GM23338 (cell line): ENCODE measurements at regions not wholly inside any gene's neighbourhood (a gene's known extent, or its start where the extent isn't known, plus 50 kb on each side); places are given as distances from the start of the nearest gene placed in this dataset.

ENCODE experiments used
- ATAC-seq: fragments of 200-7000 bp; cut with Tn5 transposase; 3 replicates; pipeline ENCODE4 v1.9.1; 2020
- DNase-seq: peaks from one replicate; pipeline ENCODE4 v3.0.0-alpha.2; 2015; ENCODE audit warnings: low spot score
- H2AFZ ChIP-seq: fragments of 200-600 bp; sonication (generic); 2 replicates; pipeline ENCODE4 v1.8.0; 2016; ENCODE audit warnings: antibody characterized with exemption, mild to moderate bottlenecking, moderate library complexity
- H3F3A ChIP-seq: fragments of 200-600 bp; sonication (generic); replicated peaks from 2 replicates; pipeline ENCODE4 v1.8.0; 2017; ENCODE audit warnings: antibody characterized with exemption, mixed run types, low read depth
- H3K27ac ChIP-seq: fragments of 200-600 bp; sonication (generic); 2 replicates; pipeline ENCODE4 v1.6.1; 2016; ENCODE audit warnings: low read depth
- H3K27me3 ChIP-seq: fragments of 200-600 bp; sonication (generic); 2 replicates; pipeline ENCODE4 v1.8.0; 2016; ENCODE audit warnings: mild to moderate bottlenecking, mixed run types, moderate library complexity; ENCODE audit not compliant: insufficient read depth
- H3K36me3 ChIP-seq: fragments of 200-600 bp; sonication (generic); 2 replicates; pipeline ENCODE4 v1.8.0; 2016; ENCODE audit warnings: mild to moderate bottlenecking; ENCODE audit not compliant: insufficient read depth
- H3K4me1 ChIP-seq: fragments of 200-600 bp; sonication (generic); 2 replicates; pipeline ENCODE4 v1.8.0; 2016; ENCODE audit warnings: mild to moderate bottlenecking, moderate library complexity; ENCODE audit not compliant: insufficient read depth
- H3K4me2 ChIP-seq: fragments of 200-600 bp; sonication (generic); 2 replicates; pipeline ENCODE4 v1.7.1; 2017; ENCODE audit warnings: mixed run types
- H3K4me3 ChIP-seq: fragments of 200-600 bp; sonication (generic); 2 replicates; pipeline ENCODE4 v1.6.1; 2016; ENCODE audit warnings: mixed run types
- H3K79me2 ChIP-seq: fragments of 200-600 bp; sonication (generic); replicated peaks from 2 replicates; pipeline ENCODE4 v1.8.0; 2017; ENCODE audit warnings: mild to moderate bottlenecking; ENCODE audit not compliant: insufficient read depth
- H3K9me2 ChIP-seq: fragments of 200-600 bp; sonication (generic); 2 replicates; pipeline ENCODE4 v1.8.0; 2017; ENCODE audit not compliant: insufficient read depth
- H4K20me1 ChIP-seq: fragments of 200-600 bp; sonication (generic); replicated peaks from 2 replicates; pipeline ENCODE4 v1.8.0; 2017; ENCODE audit warnings: mild to moderate bottlenecking; ENCODE audit not compliant: insufficient read depth
- H3K27ac Mint-ChIP-seq: 2 replicates; pipeline ENCODE4 v1.8.0; 2020; ENCODE audit warnings: inconsistent platforms, mild to moderate bottlenecking, moderate library complexity, mixed read lengths
- H3K27me3 Mint-ChIP-seq: 3 replicates; pipeline ENCODE4 v1.8.0; 2022; ENCODE audit warnings: low read depth, mild to moderate bottlenecking, moderate library complexity, mixed read lengths, inconsistent platforms; ENCODE audit not compliant: insufficient read depth, poor library complexity
- H3K36me3 Mint-ChIP-seq: 3 replicates; pipeline ENCODE4 v1.8.0; 2021; ENCODE audit warnings: low read depth, mild to moderate bottlenecking, inconsistent platforms, moderate library complexity, mixed read lengths
- H3K4me1 Mint-ChIP-seq: 3 replicates; pipeline ENCODE4 v1.8.0; 2020; ENCODE audit warnings: mild to moderate bottlenecking, inconsistent platforms, mixed read lengths
- H3K4me3 Mint-ChIP-seq: 3 replicates; pipeline ENCODE4 v1.8.0; 2021; ENCODE audit warnings: moderate library complexity, mild to moderate bottlenecking, inconsistent platforms, mixed read lengths
- H3K9me3 Mint-ChIP-seq: 3 replicates; pipeline ENCODE4 v1.8.0; 2020; ENCODE audit warnings: moderate library complexity, mild to moderate bottlenecking, inconsistent platforms, mixed read lengths
- CREB1 ChIP-seq: fragments of 250-450 bp; sonication (Bioruptor Pico); IDR thresholded peaks from 2 replicates; pipeline ENCODE4 v1.5.0; 2020; ENCODE audit warnings: low read depth, mild to moderate bottlenecking, moderate library complexity
- CTCF ChIP-seq, 2 experiments: fragments of 200-600 bp in 1 of 2; sonication (generic) in 1 of 2; conservative IDR thresholded peaks; 2 replicates each; pipeline versions ENCODE4 v1.5.1 to v1.6.1; 2016 to 2017; ENCODE audit warnings: antibody characterized with exemption in 2 of 2, low read depth in 2 of 2, mild to moderate bottlenecking in 2 of 2, moderate library complexity in 1 of 2
- EZH2 ChIP-seq: fragments of 200-600 bp; sonication (generic); IDR thresholded peaks from one replicate; pipeline ENCODE4 v1.8.0; 2017; ENCODE audit warnings: antibody characterized with exemption, mild to moderate bottlenecking, low read depth; ENCODE audit not compliant: unreplicated experiment
- NANOG ChIP-seq: IDR thresholded peaks from 2 replicates; pipeline ENCODE4 v1.6.1; 2016; ENCODE audit warnings: antibody characterized with exemption, borderline replicate concordance
- POLR2AphosphoS5 ChIP-seq: IDR thresholded peaks from 2 replicates; pipeline ENCODE4 v1.6.1; 2016; ENCODE audit warnings: antibody characterized with exemption, low read depth
- REST ChIP-seq: IDR thresholded peaks from one replicate; pipeline ENCODE4 v1.6.1; 2018; ENCODE audit warnings: antibody characterized with exemption; ENCODE audit not compliant: unreplicated experiment
- STAT1 ChIP-seq: IDR thresholded peaks from one replicate; pipeline ENCODE4 v1.6.1; 2016; ENCODE audit warnings: antibody characterized with exemption; ENCODE audit not compliant: unreplicated experiment
- ZNF114 ChIP-seq: fragments of 250-450 bp; sonication (Bioruptor Pico); IDR thresholded peaks from 2 replicates; pipeline ENCODE4 v1.5.0; 2020; ENCODE audit warnings: mild to moderate bottlenecking, moderate library complexity
- TF ChIP-seq, protein P1 (sequence below): IDR thresholded peaks from 2 replicates; pipeline ENCODE4 v1.6.1; 2016; ENCODE audit warnings: antibody characterized with exemption

GRCh38 chr9:86795823-86796553 is 151.3 kb downstream of the GAS1 start:
- Histone ChIP-seq H3F3A (no peaks in the 10 kb centered on the region), H3K79me2 (no peaks in the 10 kb centered on the region), H3K4me3 (no peak overlapping the region), H3K36me3 (no peaks in the 10 kb centered on the region), H2AFZ (peak overlapping the region; percentile 21), H3K27me3 (no peaks in the 10 kb centered on the region), H3K4me1 (peaks cover 23% of the 10 kb centered on the region), H3K27ac (no peak overlapping the region), H4K20me1 (no peaks in the 10 kb centered on the region), H3K4me2 (peak overlapping the region; percentile 36; the same call in 1 of the 2 replicates), H3K9me2 (peaks cover 3% of the 10 kb centered on the region; the same call in 1 of the 2 replicates)
- DNase-seq (peak; percentile 64), ATAC-seq (peak; percentile 86)
- Mint-ChIP-seq H3K36me3 (no peaks in the 10 kb centered on the region), H3K4me3 (no peak overlapping the region), H3K27me3 (peaks cover 7% of the 10 kb centered on the region), H3K4me1 (peaks cover 30% of the 10 kb centered on the region), H3K27ac (no peak overlapping the region), H3K9me3 (no peaks in the 10 kb centered on the region)
- TF ChIP-seq CTCF (conservative IDR thresholded peaks at IDR 0.05; ENCODE audit: low read depth in 2 of 2): 0 out of 4 replicates have a peak, but pooled peaks of 1 of the 2 experiments have one; percentile 17
- TF ChIP-seq REST: no peak

DNA sequence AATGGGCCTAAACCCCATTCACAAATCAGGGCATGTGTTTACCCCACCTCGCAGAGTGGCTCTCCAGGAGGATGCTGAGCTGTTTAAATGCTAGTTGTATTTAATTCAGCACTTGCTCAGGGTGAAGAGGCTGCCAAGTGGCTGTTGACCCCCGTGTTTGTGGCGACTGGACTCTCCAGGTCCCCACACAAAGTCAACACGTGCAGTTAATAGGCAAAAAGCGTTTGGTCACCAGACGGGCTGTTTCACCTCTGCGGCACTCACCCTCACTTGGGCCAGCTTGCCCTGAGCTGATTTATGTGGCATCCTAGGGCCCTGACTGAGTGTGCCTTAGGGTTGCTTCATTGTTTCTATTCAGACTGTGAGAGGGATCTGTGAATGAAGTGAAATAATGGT is 152.3 kb downstream of the GAS1 start:
- H3K4me3 ChIP-seq: no peak overlapping the region
- no peaks in the 10 kb centered on the region for H3K27me3 ChIP-seq
- Mint-ChIP-seq H3K27ac (no peak overlapping the region), H3K9me3 (no peaks in the 10 kb centered on the region), H3K27me3 (peaks cover 7% of the 10 kb centered on the region), H3K36me3 (no peaks in the 10 kb centered on the region), H3K4me3 (no peak overlapping the region), H3K4me1 (peaks cover 27% of the 10 kb centered on the region)
- H3F3A ChIP-seq: no peaks in the 10 kb centered on the region
- no peaks in the 10 kb centered on the region for H4K20me1 ChIP-seq
- ATAC-seq (peak; percentile 95), DNase-seq (peak; percentile 16)
- peak overlapping the region; percentile 21 for H2AFZ ChIP-seq
- no peaks in the 10 kb centered on the region for H3K79me2 ChIP-seq
- H3K36me3 ChIP-seq: no peaks in the 10 kb centered on the region
- H3K27ac ChIP-seq: no peak overlapping the region
- peaks cover 17% of the 10 kb centered on the region for H3K4me1 ChIP-seq
- H3K4me2 ChIP-seq: peak overlapping the region; percentile 36
- H3K9me2 ChIP-seq: peaks cover 3% of the 10 kb centered on the region; the same call in 1 of the 2 replicates
- TF ChIP-seq, protein P1, sequence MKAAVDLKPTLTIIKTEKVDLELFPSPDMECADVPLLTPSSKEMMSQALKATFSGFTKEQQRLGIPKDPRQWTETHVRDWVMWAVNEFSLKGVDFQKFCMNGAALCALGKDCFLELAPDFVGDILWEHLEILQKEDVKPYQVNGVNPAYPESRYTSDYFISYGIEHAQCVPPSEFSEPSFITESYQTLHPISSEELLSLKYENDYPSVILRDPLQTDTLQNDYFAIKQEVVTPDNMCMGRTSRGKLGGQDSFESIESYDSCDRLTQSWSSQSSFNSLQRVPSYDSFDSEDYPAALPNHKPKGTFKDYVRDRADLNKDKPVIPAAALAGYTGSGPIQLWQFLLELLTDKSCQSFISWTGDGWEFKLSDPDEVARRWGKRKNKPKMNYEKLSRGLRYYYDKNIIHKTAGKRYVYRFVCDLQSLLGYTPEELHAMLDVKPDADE: no peak
- TF ChIP-seq CREB1 (no peak), ZNF114 (CRISPR knock-in tag) (no peak), CTCF (conservative IDR thresholded peaks at IDR 0.05; ENCODE audit: low read depth in 2 of 2) (no peak), POLR2AphosphoS5 (no peak), EZH2 (no peak), NANOG (no peak), STAT1 (no peak)
